HepG2 (cell line): ENCODE measurements at regions not wholly inside any gene's neighbourhood (a gene's known extent, or its start where the extent isn't known, plus 50 kb on each side); places are given as distances from the start of the nearest gene placed in this dataset.

Experiments used
- ARID5B ChIP-seq: IDR thresholded peaks from 2 replicates; pipeline ENCODE4 v1.4.0; 2020; ENCODE audit warnings: mild to moderate bottlenecking, missing genetic modification reagents
- CHCHD3 ChIP-seq: sonication (generic); formaldehyde crosslinking; IDR thresholded peaks from 2 replicates; pipeline ENCODE4 v1.8.0; 2022; ENCODE audit warnings: mild to moderate bottlenecking, missing genetic modification reagents, moderate library complexity
- FOXP1 ChIP-seq, 2 experiments: fragments of 450-650 bp in 1 of 2; IDR thresholded peaks; 2 replicates each; pipeline ENCODE4 v1.6.1; 2017 to 2018; ENCODE audit warnings: antibody characterized with exemption in 1 of 2
- GATAD2A ChIP-seq: IDR thresholded peaks from 2 replicates; pipeline ENCODE4 v1.6.1; 2016
- HNF4A ChIP-seq: sonication (generic); formaldehyde crosslinking; IDR thresholded peaks from 2 replicates; pipeline ENCODE4 v1.4.0; 2020; ENCODE audit warnings: missing genetic modification reagents
- ISX ChIP-seq: sonication (generic); formaldehyde crosslinking; conservative IDR thresholded peaks from 2 replicates; pipeline ENCODE4 v1.5.0; 2020; ENCODE audit warnings: missing genetic modification reagents
- KLF13 ChIP-seq: sonication (generic); formaldehyde crosslinking; IDR thresholded peaks from 2 replicates; pipeline ENCODE4 v1.4.0; 2020; ENCODE audit warnings: mild to moderate bottlenecking, missing genetic modification reagents
- MAZ ChIP-seq, 2 experiments: sonication (generic) in 1 of 2; formaldehyde crosslinking in 1 of 2; IDR thresholded peaks; 2 replicates each; pipeline versions ENCODE4 v1.5.0 to v1.6.1; 2012 to 2020; ENCODE audit warnings: low read depth in 2 of 2, mild to moderate bottlenecking in 2 of 2, borderline replicate concordance in 1 of 2, improper control_type of control experiment in 1 of 2, low read length in 1 of 2, missing genetic modification reagents in 1 of 2, moderate library complexity in 1 of 2
- MED1 ChIP-seq: sonication (generic); formaldehyde crosslinking; IDR thresholded peaks from 2 replicates; pipeline ENCODE4 v1.4.0; 2020; ENCODE audit warnings: missing genetic modification reagents
- PREB ChIP-seq: sonication (generic); formaldehyde crosslinking; IDR thresholded peaks from 2 replicates; pipeline ENCODE4 v1.4.0; 2020; ENCODE audit warnings: missing genetic modification reagents
- RFX1 ChIP-seq: fragments of 450-650 bp; IDR thresholded peaks from 2 replicates; pipeline ENCODE4 v1.6.1; 2017
- SALL1 ChIP-seq: sonication (generic); formaldehyde crosslinking; IDR thresholded peaks from 2 replicates; pipeline ENCODE4 v1.8.0; 2022; ENCODE audit warnings: mild to moderate bottlenecking, missing genetic modification reagents
- SAP130 ChIP-seq: IDR thresholded peaks from 2 replicates; pipeline ENCODE4 v1.6.1; 2016; ENCODE audit warnings: low read depth
- TEAD3 ChIP-seq: optimal IDR thresholded peaks from 2 replicates; pipeline ENCODE3; 2016; ENCODE audit warnings: borderline replicate concordance
- ZC3H13 ChIP-seq: sonication (generic); formaldehyde crosslinking; IDR thresholded peaks from 2 replicates; pipeline ENCODE4 v1.8.1; 2023; ENCODE audit warnings: mild to moderate bottlenecking, missing genetic modification reagents, moderate library complexity
- ZMYM3 ChIP-seq: sonication (generic); formaldehyde crosslinking; IDR thresholded peaks from 2 replicates; pipeline ENCODE4 v1.5.1; 2020; ENCODE audit warnings: mild to moderate bottlenecking, missing genetic modification reagents
- ZNF317 ChIP-seq: sonication (generic); formaldehyde crosslinking; IDR thresholded peaks from 2 replicates; pipeline ENCODE4 v1.5.0; 2020; ENCODE audit warnings: mild to moderate bottlenecking, missing genetic modification reagents
- ZNF549 ChIP-seq: sonication (generic); formaldehyde crosslinking; IDR thresholded peaks from 2 replicates; pipeline ENCODE4 v1.5.0; 2020; ENCODE audit warnings: missing genetic modification reagents
- TF ChIP-seq, protein P1 (sequence below): sonication (generic); formaldehyde crosslinking; IDR thresholded peaks from 2 replicates; pipeline ENCODE4 v1.4.0; 2020; ENCODE audit warnings: missing genetic modification reagents
- TF ChIP-seq, protein P2 (sequence below): sonication (generic); formaldehyde crosslinking; IDR thresholded peaks from 2 replicates; pipeline ENCODE4 v1.4.0; 2020; ENCODE audit warnings: missing genetic modification reagents, mild to moderate bottlenecking, borderline replicate concordance

GRCh38 chr2:42893047-42893758 is 100.8 kb upstream of the HAAO start (continued):
- TF ChIP-seq ARID5B (CRISPR knock-in tag): peak; percentile 22; the same call in 1 of the 2 replicates
- TF ChIP-seq ZC3H13 (CRISPR knock-in tag): no peak
- TF ChIP-seq PREB (CRISPR knock-in tag): no peak
- TF ChIP-seq MED1 (CRISPR knock-in tag): 0 out of 2 replicates have a peak, but pooled peaks have one; percentile 16
- TF ChIP-seq FOXP1 (IDR thresholded peaks at IDR 0.05): no peak
- peak; percentile 16; the same call in 1 of the 2 replicates for TF ChIP-seq FOXP1 (CRISPR knock-in tag; IDR thresholded peaks at IDR 0.05)
- TF ChIP-seq, protein P1, sequence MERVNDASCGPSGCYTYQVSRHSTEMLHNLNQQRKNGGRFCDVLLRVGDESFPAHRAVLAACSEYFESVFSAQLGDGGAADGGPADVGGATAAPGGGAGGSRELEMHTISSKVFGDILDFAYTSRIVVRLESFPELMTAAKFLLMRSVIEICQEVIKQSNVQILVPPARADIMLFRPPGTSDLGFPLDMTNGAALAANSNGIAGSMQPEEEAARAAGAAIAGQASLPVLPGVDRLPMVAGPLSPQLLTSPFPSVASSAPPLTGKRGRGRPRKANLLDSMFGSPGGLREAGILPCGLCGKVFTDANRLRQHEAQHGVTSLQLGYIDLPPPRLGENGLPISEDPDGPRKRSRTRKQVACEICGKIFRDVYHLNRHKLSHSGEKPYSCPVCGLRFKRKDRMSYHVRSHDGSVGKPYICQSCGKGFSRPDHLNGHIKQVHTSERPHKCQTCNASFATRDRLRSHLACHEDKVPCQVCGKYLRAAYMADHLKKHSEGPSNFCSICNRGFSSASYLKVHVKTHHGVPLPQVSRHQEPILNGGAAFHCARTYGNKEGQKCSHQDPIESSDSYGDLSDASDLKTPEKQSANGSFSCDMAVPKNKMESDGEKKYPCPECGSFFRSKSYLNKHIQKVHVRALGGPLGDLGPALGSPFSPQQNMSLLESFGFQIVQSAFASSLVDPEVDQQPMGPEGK (CRISPR knock-in tag): 0 out of 2 replicates have a peak, but pooled peaks have one; percentile 11
- peak; percentile 96 for TF ChIP-seq ZNF549
- TF ChIP-seq KLF13 (CRISPR knock-in tag): no peak
- peak; percentile 24; the same call in 1 of the 2 replicates for TF ChIP-seq SALL1 (CRISPR knock-in tag)
- 0 out of 2 replicates have a peak, but pooled peaks have one; percentile 15 for TF ChIP-seq SAP130 (CRISPR knock-in tag)
- peak; percentile 25 for TF ChIP-seq TEAD3 (CRISPR knock-in tag)
- TF ChIP-seq GATAD2A (CRISPR knock-in tag): 0 out of 2 replicates have a peak, but pooled peaks have one; percentile 18
- TF ChIP-seq RFX1: no peak
- TF ChIP-seq HNF4A (CRISPR knock-in tag): peak; percentile 74
- 0 out of 2 replicates have a peak, but pooled peaks have one; percentile 53 for TF ChIP-seq ZNF317 (CRISPR knock-in tag)
- no peak for TF ChIP-seq ISX (CRISPR knock-in tag)
- TF ChIP-seq MAZ (IDR thresholded peaks at IDR 0.05; ENCODE audit: borderline replicate concordance, low read depth, low read length): no peak
- no peak for TF ChIP-seq MAZ (CRISPR knock-in tag; IDR thresholded peaks at IDR 0.05; ENCODE audit: low read depth)
- TF ChIP-seq, protein P2, sequence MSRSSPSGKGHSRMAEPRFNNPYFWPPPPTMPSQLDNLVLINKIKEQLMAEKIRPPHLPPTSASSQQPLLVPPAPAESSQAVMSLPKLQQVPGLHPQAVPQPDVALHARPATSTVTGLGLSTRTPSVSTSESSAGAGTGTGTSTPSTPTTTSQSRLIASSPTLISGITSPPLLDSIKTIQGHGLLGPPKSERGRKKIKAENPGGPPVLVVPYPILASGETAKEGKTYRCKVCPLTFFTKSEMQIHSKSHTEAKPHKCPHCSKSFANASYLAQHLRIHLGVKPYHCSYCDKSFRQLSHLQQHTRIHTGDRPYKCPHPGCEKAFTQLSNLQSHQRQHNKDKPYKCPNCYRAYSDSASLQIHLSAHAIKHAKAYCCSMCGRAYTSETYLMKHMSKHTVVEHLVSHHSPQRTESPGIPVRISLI (CRISPR knock-in tag): 0 out of 2 replicates have a peak, but pooled peaks have one; percentile 18
- TF ChIP-seq ZMYM3: no peak
- no peak for TF ChIP-seq CHCHD3 (CRISPR knock-in tag)
